Calu3 (cell line): ENCODE measurements at regions not wholly inside any gene's neighbourhood (a gene's known extent, or its start where the extent isn't known, plus 50 kb on each side); places are given as distances from the start of the nearest gene placed in this dataset.
A peak's percentile ranks its signal among the peaks of the same experiment; 100 is the strongest.

ENCODE experiments used
- BruUV-seq: library from RNA; stranded (reverse); fragments of 400-500 nt; replicated peaks from 2 replicates; lab custom pipeline; 2021; lab: Mats Ljungman, UMichigan
- CTCF ChIA-PET: fragments of 300-600 bp; sonication (Branson Sonifier 250); formaldehyde crosslinking; loops from one replicate; lab custom pipeline; 2022; ENCODE audit warnings: antibody characterized with exemption; lab: Charles Lee
- DNase-seq: peaks from one replicate; pipeline ENCODE4 v3.0.0; 2022
- H3K27ac Mint-ChIP-seq: one replicate; pipeline ENCODE4 v1.8.0; 2022; ENCODE audit warnings: mixed read lengths; ENCODE audit not compliant: unreplicated experiment
- H3K27me3 Mint-ChIP-seq: one replicate; pipeline ENCODE4 v1.8.0; 2022; ENCODE audit warnings: mixed read lengths; ENCODE audit not compliant: unreplicated experiment
- H3K36me3 Mint-ChIP-seq: one replicate; pipeline ENCODE4 v1.8.0; 2022; ENCODE audit warnings: mild to moderate bottlenecking, moderate library complexity, mixed read lengths; ENCODE audit not compliant: insufficient read depth, unreplicated experiment
- H3K4me1 Mint-ChIP-seq: one replicate; pipeline ENCODE4 v1.8.0; 2022; ENCODE audit warnings: mild to moderate bottlenecking, low read depth, mixed read lengths; ENCODE audit not compliant: unreplicated experiment
- H3K4me3 Mint-ChIP-seq: one replicate; pipeline ENCODE4 v1.8.0; 2022; ENCODE audit warnings: mild to moderate bottlenecking, low read depth, moderate library complexity, mixed read lengths; ENCODE audit not compliant: unreplicated experiment
- H3K9me3 Mint-ChIP-seq: one replicate; pipeline ENCODE4 v1.8.0; 2022; ENCODE audit warnings: low read depth, mixed read lengths; ENCODE audit not compliant: unreplicated experiment
- intact Hi-C: fragments of 100-400 bp; cut with micrococcal nuclease; formaldehyde crosslinking; loops from one replicate; pipeline ENCODE4 v1.10.0; 2022; ENCODE audit not compliant: unreplicated experiment
- TF ChIP-seq, protein P1 (sequence below): fragments of 200-600 bp; IDR thresholded peaks from one replicate; pipeline ENCODE4 v1.8.0; 2022; ENCODE audit warnings: antibody characterized with exemption; ENCODE audit not compliant: unreplicated experiment

- peak; percentile 31 for DNase-seq
- H3K27ac Mint-ChIP-seq: no peak overlapping the region
- no peaks in the 10 kb centered on the region for H3K36me3 Mint-ChIP-seq
- TF ChIP-seq, protein P1, sequence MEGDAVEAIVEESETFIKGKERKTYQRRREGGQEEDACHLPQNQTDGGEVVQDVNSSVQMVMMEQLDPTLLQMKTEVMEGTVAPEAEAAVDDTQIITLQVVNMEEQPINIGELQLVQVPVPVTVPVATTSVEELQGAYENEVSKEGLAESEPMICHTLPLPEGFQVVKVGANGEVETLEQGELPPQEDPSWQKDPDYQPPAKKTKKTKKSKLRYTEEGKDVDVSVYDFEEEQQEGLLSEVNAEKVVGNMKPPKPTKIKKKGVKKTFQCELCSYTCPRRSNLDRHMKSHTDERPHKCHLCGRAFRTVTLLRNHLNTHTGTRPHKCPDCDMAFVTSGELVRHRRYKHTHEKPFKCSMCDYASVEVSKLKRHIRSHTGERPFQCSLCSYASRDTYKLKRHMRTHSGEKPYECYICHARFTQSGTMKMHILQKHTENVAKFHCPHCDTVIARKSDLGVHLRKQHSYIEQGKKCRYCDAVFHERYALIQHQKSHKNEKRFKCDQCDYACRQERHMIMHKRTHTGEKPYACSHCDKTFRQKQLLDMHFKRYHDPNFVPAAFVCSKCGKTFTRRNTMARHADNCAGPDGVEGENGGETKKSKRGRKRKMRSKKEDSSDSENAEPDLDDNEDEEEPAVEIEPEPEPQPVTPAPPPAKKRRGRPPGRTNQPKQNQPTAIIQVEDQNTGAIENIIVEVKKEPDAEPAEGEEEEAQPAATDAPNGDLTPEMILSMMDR: no peak
- no peak overlapping the region for H3K4me3 Mint-ChIP-seq
- intact Hi-C loops: no loop called here
- H3K27me3 Mint-ChIP-seq: peaks cover 51% of the 10 kb centered on the region
- H3K4me1 Mint-ChIP-seq: peaks cover 35% of the 10 kb centered on the region
- BruUV-seq: no TSS peak
- no peaks in the 10 kb centered on the region for H3K9me3 Mint-ChIP-seq
- CTCF ChIA-PET: interaction anchor here (0.7 kb wide), 1 partner anchor 198 kb away, joined by 3 read pairs; no protein-coding TSS in a partner anchor
Measured at GRCh38 chr20:51259455-51259854, 236.5 kb upstream of the KCNG1 start.

DNA sequence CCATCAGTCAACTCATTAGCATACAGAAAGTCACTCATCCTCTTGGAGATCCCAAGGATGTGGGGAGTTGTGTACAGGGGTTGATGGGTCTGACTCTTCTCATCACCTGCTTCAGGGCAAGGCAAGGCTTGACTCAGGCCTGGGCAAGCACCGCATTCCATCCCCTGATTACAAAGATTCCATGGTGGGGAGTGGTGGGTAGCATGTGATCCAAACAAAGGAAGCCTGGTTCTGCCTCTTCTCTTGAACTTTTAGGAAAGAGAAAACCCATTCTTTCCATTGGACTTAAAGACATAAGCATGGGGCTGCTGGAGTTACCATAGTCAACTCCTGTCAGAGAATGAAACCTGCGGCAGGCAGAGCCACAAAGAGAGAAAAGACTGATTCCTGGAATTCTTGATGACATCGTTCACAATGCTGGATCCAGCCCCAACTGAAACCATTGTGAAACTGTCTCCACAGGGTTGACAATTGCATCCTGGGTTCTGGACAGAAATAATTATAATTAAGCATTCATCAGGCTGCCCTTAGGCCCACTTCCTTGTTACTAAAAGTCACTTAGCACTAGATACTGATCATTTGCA lies 235.8 kb upstream of the KCNG1 start:
- peaks cover 54% of the 10 kb centered on the region for H3K27me3 Mint-ChIP-seq
- H3K9me3 Mint-ChIP-seq: no peaks in the 10 kb centered on the region
- H3K4me3 Mint-ChIP-seq: no peak overlapping the region
- H3K27ac Mint-ChIP-seq: no peak overlapping the region
- intact Hi-C loops: no loop called here
- DNase-seq: peak; percentile 67
- peaks cover 35% of the 10 kb centered on the region for H3K4me1 Mint-ChIP-seq
- TF ChIP-seq, protein P1: no peak
- CTCF ChIA-PET: interaction anchor here (0.6 kb wide), 1 partner anchor 271 kb away, joined by 6 read pairs; no protein-coding TSS in a partner anchor
- no peaks in the 10 kb centered on the region for H3K36me3 Mint-ChIP-seq
- BruUV-seq: no TSS peak

DNA sequence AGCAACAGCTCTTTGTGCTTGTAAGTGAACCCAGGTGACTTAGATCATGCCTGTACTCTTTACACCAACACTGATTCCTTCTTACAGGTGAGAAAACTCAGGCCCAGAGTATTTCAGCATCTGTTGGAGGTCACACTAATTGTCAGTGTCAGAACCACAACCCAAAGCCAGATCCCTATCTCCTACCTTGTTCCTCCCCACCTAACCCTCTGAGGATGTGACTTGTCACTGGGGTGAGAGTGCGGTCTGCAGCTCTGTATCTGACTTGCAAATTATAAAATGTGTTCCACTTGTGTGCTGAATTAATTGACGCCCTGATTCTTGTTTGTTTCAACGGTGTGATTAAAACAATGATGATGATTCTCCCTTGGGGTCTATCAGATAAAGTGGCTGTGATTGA lies 232.5 kb upstream of the KCNG1 start:
- CTCF ChIA-PET: interaction anchor here (0.6 kb wide), 2 partner anchors 23 to 462 kb away, joined by 3 to 4 read pairs; no protein-coding TSS in a partner anchor

GRCh38 chr20:51253280-51253679 lies 230.4 kb upstream of the KCNG1 start:
- CTCF ChIA-PET: no interaction called here
- no peak overlapping the region for H3K4me3 Mint-ChIP-seq
- TF ChIP-seq, protein P1: no peak
- no peak overlapping the region for H3K27ac Mint-ChIP-seq
- BruUV-seq: no TSS peak
- intact Hi-C loops: no loop called here
- peaks cover 85% of the 10 kb centered on the region for H3K27me3 Mint-ChIP-seq
- DNase-seq: no peak
- H3K9me3 Mint-ChIP-seq: no peaks in the 10 kb centered on the region
- no peaks in the 10 kb centered on the region for H3K4me1 Mint-ChIP-seq
- no peaks in the 10 kb centered on the region for H3K36me3 Mint-ChIP-seq

More for the DNA sequence above, 232.5 kb upstream of the KCNG1 start:
- Mint-ChIP-seq H3K4me1 (peaks cover 18% of the 10 kb centered on the region), H3K27ac (no peak overlapping the region), H3K36me3 (no peaks in the 10 kb centered on the region), H3K4me3 (no peak overlapping the region), H3K9me3 (no peaks in the 10 kb centered on the region), H3K27me3 (peaks cover 64% of the 10 kb centered on the region)
- intact Hi-C loops: no loop called here
- no peak for DNase-seq
- no TSS peak for BruUV-seq
- TF ChIP-seq, protein P1: no peak
